NT2/D1 (cell line): ENCODE measurements at regions not wholly inside any gene's neighbourhood (a gene's known extent, or its start where the extent isn't known, plus 50 kb on each side); places are given as distances from the start of the nearest gene placed in this dataset.

ENCODE experiments used
- YY1 ChIP-seq: IDR thresholded peaks from 2 replicates; pipeline ENCODE4 v1.6.1; 2011; ENCODE audit not compliant: insufficient read length, insufficient read depth
- ZNF274 ChIP-seq: IDR thresholded peaks from 2 replicates; pipeline ENCODE4 v1.6.1; 2011; ENCODE audit warnings: mild to moderate bottlenecking, low read depth, low read length

DNA sequence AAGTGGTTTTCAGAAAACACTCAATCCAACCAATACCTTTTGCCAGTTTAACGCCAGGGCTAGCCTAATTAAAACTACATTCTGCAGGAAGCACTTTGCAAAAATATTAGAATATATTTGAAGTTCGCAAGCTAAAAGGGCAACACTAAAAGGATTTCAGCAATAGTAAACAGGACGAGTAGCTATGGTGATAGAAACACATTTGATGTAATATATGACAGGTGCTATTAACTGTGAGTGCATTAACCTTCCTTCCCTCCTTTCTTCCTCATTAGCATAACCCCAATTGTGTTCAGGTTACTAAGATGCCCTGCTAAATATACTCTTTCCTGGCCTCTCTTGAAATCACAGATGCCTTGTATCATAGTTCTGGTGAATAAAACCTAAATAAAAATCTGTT is 85.6 kb upstream of the TMCC3 start:
- TF ChIP-seq ZNF274, result no peak
- no peak for TF ChIP-seq YY1
